GM19372 (cell line): ENCODE measurements at regions not wholly inside any gene's neighbourhood (a gene's known extent, or its start where the extent isn't known, plus 50 kb on each side); places are given as distances from the start of the nearest gene placed in this dataset.
"Not testable (repeated sequence)": the region's sequence is repeated elsewhere in the genome, so short reads cannot be mapped to it uniquely, and the experiment has no call there.

Experiments used
- ATAC-seq: cut with Tn5 transposase; IDR thresholded peaks from one replicate; pipeline ENCODE4 v1.9.1; 2021; ENCODE audit warnings: mild to moderate bottlenecking, low read depth, moderate library complexity; ENCODE audit not compliant: unreplicated experiment

DNA sequence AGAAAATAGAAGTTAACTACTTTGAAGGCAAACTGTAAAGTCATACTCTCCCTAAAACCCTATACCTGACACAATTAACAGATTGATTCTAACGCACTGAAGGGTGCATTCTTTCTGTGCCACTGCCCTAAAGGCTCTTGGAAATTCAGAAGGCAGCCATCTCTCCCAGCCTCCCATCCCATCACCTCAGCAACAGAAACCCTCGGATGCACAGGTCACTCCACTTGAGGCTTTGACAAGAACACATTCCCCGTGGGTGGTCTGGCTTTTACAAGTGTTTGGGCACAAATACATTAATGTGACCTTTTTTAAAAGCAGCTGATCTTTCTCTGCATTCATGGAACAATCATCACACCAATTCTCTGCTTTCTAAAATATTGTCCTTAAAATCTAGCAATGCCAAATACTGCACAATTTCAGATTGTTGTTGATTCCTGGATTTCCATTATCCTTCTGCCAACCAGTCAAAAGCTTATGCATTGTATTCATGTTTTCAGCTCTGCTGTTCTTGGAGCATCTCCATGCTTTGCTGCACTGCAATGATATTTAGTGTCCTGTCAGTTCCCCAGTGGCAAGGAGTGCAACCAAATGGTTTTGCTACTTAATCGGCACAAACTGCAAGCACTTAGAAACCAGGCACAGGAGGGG lies 175.6 kb downstream of the TMEM161B start:
- no peak for ATAC-seq

DNA sequence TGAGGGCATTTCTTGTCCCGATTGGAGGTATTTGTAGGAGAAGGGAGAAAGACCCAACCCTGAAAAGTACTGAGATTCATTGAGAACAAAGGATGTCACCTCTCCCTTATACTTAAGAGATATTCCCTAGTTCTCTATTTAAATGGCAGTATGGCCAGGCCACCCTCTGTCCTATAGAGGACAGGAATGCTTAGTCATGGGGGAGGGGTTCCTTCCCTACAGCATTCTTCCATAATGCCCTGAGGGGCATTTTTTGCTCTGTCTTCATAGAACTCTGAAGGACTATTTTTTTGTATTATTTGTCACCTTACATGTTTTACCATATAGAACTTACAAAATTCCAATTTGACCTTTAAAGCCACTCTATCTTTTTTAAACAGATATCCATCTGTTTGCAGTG lies 176.3 kb downstream of the TMEM161B start:
- ATAC-seq, result no peak

DNA sequence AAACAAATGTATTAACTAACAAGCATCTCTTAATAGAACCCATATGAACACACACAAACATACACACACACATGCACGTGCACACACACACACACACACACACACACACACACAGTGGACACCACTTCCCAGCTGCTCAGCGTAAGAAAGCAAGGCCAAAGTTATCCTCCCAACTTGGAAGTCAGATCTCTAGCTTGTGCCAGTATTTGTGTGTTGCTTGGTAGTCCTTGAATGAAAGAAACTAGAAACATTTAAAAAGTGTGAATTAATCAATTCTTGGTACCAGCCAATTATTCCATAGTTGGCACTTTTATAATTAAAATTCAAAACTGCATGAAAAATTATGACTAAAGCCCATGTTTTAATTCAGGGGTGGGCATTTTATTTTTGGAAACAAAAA lies 178.1 kb downstream of the TMEM161B start:
- ATAC-seq, result no peak

DNA sequence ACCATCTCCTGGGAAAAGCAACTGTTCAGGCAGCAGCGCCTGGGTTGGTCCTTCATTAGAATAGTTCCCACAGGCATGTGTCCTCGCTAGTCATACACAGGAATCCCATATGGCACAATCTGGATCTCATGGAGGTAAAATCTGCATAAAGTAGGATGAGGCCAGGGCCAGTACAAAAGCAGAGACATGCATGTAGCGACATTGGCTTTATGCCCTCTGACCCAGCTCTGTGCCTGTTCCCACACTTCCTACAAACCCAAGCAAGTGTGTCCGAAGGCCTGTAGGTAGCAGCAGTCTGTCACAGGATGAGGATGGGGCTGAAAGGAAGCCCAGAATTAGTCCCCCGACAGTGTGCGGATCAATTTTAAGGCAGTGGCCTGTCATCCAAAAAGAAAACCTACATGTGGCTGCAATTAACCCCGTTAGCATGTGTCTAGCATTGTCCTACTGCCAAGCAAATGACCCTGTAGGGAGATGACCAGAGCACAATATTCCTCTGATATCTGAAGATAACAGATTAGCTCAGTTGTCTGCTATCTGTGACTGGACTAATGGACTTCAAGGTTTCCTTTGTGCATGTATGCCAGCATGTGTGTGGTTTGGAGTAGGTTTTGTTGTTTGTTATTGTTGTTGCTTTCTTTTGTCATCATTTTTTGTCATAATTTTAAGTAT lies 178.8 kb downstream of the TMEM161B start:
- ATAC-seq, result no peak

DNA sequence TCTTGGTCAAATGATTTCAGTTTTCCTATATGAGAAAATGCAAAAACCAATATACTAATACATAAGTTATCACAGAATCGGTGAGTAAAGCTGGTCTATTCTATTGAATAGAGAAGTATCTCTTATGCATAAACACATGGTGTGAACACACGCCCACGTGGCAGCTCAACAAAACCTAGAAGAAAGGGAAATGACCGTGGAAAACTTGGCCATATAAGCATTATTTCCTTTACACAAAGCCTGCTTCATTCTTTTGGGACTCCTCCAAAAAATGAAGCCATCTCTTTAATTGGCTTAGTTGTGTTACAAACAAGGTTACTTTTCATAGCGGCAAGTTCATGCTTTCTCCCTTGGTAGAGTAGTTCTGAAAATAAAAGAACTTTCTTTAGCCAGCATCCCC lies 183.2 kb downstream of the TMEM161B start:
- no peak for ATAC-seq

DNA sequence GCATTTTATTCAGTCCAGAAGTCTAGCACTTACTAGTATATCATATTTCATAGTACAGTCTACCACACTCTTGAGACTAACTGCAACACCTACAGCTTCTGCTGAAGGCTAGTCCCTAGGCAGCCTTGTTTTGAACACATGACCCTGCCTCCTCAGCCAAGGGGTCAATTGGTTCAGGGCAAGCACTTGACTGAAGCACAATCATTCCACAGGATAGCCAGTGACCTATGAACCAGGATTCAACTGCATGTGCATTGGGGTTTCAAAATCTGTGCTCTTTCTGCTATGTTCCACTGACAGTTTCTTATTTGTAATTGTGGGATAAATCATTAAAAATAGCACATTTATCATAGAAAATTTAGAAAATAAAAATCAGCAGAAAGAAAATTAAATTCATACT lies 186.8 kb downstream of the TMEM161B start:
- ATAC-seq, result no peak

DNA sequence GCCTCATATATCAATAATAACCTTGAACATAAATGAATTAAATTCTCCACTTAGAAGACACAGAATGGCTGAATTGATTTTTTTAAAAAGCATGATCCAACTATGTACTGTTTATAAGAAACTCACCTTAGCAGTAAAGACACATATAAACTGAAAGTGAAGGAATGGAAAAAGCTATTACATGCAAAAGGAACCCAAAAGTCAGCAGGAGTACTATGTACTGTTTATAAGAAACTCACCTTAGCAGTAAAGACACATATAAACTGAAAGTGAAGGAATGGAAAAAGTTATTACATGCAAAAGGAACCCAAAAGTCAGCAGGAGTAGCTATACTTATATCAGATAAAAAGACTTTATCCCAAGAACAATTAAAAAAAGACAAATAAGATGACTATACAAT lies 204.8 kb downstream of the TMEM161B start:
- no peak for ATAC-seq

DNA sequence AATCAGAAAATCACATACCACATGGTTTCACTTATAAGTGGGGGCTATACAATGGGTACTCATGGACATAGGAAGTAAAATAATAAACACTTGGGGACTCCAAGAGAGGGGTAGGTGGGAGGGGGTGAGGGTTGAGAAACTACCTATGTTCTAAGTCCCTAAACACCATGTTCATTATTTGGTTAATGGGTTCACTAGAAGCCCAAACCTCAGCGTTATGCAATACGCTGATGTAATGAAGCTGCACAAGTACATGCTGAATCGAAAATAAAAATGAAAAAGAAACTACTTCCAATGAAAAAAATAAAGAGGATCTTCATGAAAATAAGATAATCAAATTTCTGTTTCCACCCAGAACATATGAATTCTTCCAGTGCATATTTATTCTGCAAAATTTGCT lies 208.5 kb downstream of the TMEM161B start:
- ATAC-seq, result no peak

DNA sequence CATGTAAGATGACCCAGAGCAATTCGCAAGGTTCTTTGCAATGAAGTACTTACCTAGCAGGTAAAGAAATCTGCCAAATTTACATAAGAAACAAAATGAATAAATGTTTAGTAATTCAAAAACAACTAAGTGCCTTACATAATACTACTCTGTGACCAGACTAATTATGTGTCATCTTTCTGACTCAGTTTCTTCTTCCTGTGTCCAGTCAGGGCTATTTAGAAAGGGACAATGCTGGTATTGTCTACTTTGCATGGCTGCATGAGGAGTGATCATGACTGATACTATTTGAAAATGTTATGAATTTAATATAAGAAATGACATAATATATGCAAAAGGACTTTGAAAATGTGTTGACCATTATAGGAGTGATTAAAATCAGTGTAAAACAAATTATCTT lies 210.0 kb downstream of the TMEM161B start:
- ATAC-seq, result no peak

DNA sequence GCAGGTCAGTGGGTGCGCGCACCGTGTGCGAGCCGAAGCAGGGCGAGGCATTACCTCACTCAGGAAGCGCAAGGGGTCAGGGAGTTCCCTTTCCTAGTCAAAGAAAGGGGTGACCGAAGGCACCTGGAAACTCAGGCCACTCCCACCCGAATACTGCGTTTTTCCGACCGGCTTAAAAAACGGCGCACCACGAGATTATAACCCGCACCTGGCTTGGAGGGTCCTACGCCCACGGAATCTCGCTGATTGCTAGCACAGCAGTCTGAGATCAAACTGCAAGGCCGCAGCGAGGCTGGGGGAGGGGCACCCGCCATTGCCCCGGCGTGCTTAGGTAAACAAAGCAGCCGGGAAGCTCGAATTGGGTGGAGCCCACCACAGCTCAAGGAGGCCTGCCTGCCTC lies 216.2 kb downstream of the TMEM161B start:
- not testable (repeated sequence) for ATAC-seq

DNA sequence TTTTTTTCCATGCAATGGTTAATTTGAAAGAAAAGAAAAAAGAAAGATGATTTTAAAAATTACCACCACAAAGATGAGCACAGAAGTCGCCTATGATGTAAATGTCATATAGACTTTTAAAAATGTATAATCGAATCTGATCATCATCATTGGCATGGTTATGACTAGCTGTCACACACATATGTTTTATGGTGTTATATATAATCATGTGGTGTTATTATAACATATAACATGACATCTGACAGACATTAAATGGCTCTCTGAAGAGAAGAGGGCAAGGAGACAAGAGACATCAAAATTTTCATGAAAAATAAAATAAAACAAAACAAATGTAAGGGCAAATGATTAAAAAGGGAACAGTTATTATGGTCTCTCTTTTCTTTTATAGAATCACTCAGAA lies 217.5 kb downstream of the TMEM161B start:
- no peak for ATAC-seq

DNA sequence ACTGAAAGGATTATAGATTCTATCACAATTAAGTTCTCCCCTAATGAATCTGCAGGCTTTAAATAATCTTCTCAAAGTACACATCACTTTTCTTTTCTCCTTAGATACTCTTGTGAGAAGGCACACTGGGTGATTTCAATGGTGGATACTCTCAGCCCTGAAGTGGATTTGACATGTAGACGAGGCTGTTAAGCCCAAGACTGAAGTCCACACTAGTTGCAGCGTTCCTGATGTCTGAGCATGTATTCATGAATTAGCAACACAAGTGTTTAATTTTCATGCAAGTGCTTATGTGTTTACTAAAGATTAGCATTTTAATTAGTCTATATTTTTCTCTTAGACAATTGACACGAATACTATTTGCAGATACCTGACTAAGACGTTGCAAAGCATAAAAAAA lies 218.9 kb downstream of the TMEM161B start:
- ATAC-seq, result no peak

DNA sequence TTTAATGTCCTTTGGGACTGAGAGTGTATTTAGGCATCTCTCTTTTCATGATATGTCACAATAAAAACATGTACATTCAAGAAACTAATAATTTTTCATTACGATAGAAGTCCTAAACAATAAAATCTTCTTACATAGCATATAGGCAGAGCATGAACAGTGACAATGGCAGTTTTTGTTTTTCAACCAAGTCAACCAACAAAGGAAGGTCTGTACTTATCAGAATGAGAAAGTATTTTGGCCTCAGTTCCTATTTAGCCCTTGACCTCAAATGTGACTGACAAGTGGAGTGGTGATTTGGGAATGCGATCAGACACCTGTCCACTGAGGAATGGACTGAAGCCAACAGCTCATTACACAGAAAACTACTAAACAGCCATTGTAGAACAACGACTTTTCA lies 219.5 kb downstream of the TMEM161B start:
- ATAC-seq, result no peak

DNA sequence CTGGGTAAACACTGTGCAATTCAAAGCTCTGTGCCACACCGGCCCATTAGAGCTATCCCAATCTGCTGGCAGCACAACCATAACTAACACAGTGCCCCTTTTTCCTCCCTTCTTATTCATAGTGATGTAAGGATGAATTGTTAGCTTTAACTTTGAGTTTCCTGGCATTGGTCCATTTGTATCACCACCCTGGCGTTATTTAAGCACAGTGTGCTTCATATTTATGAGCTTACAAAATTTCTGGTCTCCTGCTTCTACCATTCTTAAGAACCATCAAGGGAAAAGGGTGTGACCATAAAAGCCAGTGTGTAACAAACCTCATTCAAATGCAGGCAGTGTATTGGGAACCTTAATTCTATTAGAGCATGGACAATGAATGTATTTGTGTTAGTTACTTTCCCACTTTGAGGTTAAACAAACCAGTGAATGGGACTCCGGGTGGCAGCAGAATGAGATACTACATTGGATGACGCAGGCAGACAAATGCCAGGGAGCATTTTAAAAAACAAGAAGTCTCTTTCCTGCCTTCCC lies 222.6 kb downstream of the TMEM161B start:
- no peak for ATAC-seq

DNA sequence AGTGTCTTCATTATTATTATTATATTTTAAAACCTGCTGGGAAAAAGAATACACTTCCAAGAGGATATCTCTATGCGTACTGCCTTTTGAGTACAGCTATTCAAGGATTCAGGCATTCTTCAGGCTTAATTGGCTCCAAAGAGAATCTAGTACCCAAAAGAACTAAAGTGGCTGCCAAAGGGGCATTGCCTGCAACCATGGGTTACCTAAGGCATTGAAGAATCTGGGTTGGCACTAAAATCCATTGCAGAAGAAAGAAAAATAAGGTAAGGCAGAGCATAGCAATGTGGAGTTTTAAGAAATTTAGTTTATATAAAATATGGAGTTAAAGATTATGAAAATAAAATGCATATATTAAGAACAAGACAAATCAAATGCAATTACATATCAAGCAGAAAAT lies 223.5 kb downstream of the TMEM161B start:
- ATAC-seq, result no peak

DNA sequence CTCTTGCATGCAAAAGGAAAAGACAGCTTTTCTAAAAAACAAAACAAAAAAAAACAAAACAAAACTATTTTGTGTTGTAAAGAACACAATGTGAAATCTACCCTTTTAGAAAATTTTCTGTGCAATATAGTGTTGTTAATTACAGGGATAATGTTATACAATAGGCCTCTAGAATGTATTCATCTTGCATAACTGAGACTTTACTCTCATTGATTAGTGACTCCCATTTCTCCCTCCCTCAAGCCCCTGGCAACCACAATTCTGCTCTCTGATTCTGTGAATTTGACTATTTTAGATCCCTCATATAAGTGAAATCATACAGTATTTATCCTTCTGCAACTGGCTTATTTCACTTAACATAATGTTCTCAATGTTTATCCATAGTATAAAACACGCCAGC lies 234.1 kb downstream of the TMEM161B start:
- no peak for ATAC-seq

DNA sequence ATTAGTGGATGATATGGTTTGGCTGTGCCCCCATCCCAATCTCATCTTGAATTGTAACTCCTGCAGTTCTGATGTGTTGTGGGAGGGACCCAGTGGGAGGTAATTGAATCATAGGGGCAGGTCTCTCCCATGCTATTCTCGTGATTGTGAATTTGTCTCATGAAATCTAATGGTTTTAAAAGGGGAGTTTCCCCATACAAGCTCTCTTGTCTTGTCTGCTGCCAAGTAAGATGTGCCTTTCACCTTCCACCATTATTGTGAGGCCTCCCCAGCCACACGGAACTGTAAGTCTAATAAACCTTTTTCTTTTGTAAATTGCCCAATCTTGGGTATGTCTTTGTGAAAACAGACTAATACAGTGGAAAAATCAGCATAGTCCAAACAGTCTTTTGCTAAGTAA lies 235.5 kb downstream of the TMEM161B start:
- no peak for ATAC-seq

DNA sequence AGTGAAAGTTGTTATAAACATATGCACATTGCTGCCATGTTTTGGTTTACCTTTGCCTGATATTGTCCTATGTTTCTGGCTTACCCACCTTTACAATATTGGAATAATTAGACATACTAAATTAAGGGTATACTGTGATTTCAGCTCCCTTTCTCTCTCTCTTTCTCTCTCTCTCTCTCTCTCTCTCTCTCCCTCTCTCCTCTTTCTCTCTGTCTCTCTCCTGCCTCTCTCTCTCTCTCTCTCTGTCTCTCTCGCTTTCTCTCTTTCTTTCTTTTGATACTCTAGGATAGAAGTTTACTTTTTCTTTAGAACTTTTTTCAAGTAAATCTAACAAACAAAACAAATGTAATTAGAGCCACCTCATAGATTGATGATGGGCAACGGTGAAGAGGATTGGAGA lies 239.6 kb downstream of the TMEM161B start:
- ATAC-seq, result no peak

DNA sequence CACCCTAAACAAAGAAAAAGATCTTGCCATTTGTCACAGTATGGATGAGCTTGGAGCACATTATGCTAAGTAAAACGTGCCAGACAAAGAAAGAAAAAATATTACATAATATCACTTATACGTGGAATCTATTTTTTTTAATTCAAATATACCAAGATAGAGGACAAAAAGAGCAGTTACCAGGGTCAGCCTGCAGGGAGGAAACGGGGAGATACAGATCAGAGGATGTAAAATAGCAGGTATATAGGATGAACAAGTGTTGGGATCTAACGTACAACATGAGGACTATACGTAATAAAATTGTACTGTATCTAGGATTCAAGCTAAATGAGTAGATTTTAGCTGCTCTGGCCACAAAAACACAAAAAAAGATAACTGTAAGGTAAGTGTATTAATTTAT lies 247.5 kb downstream of the TMEM161B start:
- ATAC-seq, result no peak

DNA sequence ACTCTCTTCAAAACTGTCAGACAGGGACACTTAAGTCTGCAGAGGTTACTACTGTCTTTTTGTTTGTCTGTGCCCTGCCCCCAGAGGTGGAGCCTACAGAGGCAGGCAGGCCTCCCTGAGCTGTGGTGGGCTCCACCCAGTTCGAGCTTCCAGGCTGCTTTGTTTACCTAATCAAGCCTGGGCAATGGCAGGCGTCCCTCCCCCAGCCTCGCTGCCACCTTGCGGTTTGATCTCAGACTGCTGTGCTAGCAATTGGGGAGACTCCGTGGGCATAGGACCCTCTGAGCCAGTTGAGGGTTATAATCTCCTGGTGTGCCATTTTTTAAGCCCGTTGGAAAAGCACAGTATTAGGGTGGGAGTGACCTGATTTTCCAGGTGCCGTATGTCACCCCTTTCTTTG lies 253.7 kb downstream of the TMEM161B start:
- not testable (repeated sequence) for ATAC-seq

DNA sequence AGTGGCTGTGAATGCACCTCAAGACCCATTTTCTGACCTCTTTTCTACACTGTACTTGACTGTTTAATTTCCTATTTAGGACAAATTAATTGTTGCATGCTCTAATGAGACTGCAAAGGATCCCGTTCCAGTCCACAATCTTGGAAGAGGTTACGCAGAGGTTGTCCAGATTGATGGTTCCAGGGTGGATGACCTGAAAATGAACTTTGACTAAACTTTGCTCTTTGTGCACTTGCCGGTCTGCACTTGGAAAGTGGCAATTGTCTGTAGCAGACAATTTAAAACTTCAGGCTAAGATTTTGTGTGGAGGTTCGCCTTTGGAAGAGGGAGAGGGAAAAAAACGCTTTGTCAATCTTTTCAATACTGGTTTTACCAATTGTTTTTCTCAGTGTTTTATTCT lies 267.8 kb downstream of the TMEM161B start:
- ATAC-seq, result no peak

DNA sequence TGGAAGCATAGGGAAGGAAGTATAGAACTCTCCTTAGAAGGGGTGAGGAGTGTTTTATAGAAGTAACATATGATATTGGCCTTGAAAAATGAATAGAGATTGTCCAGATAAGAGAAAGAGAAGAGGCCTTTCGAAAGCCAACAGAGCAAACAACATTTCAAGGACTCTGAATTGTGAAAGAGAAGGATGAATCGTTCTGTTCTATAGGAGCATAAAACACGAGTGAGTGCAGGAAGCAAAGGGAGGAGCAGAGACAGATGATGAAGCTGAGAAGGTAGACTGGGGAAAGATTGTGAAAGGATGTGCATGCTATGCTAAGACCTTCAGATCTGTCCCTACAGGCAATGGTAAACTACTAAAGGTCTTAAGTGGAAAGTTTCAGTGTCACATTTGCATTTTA lies 271.0 kb downstream of the TMEM161B start:
- ATAC-seq, result no peak
